GM18861 (cell line): ENCODE measurements at regions not wholly inside any gene's neighbourhood (a gene's known extent, or its start where the extent isn't known, plus 50 kb on each side); places are given as distances from the start of the nearest gene placed in this dataset.

ENCODE experiments used
- ATAC-seq: cut with Tn5 transposase; IDR thresholded peaks from one replicate; pipeline ENCODE4 v1.9.1; 2021; ENCODE audit not compliant: unreplicated experiment

DNA sequence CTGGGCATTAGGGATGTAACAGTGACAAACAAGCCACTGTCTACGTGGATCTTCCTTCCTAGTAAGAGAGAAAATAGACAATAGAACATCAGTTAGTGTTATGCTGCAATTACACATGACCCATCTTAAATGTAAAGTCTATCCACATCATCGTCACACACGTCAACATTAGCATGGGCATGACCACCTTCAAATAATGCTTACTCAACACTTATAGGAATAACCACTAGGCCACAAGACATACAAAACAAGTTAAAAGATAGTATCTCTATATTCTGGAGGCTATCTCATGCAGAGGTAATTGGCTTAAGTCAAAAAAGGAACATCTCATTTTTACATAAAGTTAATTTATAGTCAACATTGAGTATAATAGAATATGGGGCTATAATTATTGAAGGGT, 156.5 kb downstream of the MOXD1 start:
- no peak for ATAC-seq

DNA sequence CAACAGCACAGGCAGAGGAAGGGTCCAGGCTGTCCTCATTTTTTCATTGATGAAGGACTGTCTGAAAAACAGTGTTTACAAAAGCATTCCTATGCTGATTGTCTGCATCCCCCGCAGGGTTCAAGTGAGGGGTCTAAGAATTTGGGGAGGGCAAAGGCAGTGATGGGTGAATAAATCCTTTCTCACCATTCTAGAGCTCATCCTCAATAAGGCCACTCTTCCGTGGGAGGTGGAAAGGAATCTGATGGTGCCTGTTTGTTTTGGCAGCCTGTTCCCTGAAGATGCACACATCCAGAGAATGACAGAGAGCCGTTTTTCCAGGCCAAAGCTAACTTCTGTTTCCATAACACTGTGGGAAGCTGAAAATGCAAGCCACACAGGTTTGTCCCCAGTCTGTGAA, 164.5 kb downstream of the MOXD1 start:
- ATAC-seq, result no peak

DNA sequence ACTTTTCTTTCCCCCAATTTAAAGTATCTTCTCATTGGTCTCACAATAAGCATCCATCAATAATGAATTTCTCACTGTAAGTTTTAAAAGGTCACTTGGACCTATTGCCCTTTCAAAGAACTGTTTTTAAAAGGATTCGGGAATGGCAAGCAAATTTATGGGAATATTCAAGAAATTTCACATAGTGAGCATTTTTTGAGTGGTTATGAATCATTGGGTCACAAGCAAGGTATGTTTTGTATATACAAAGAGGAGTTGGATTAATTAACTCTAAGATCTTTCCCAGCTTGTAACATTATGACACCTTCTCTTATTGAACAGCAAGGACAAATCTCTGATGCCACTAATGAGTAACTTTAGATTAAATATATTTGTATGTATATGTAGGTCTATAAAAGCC, 165.0 kb downstream of the MOXD1 start:
- no peak for ATAC-seq

DNA sequence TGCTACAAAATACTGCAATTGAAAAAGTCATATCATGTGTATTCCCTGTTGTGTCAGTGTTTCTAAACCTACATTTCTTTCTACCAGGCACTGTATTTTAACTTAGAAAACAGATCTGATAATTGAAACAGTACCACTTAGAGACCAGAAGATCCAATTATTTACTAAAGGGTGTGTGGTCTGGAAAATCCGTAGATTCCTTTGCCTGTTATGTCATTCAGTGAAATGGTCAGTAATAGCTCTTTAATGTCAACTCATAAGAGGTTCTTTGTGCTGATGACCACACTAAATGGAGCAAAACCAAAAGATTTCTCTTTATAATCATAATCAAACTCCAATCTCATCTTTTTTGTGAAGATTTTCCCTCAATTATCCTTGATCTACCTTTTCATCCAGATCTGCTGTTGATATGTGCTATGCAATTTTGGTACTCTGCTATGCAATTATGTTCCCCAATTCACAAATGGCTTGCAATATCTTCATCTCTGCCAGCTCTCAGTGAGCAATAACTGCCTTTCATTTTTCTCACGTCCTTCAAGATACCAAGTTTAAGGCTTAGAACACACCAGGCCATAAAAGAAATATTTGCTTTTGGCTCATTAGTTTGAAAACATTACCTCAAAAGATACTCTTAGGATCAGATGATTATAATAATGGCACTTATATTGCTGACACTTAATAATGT, 165.5 kb downstream of the MOXD1 start:
- no peak for ATAC-seq

DNA sequence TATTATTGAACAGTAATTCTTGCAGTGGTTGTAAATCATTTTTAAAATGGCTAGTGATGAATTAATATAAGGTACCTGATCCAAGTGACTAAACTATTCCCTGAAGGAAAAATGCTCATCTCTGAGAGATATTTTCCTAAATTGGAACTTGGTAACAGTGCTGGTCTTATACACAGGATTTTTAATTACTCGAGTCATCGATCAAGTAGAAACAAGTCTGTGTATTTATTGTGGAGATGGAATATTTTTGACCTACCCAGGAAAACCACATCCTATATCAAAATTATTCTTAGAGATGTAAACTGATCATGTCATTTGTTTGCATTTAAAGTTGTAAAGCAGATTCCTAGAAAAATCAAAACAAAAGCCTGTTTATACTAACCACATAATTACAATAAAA, 166.9 kb downstream of the MOXD1 start:
- ATAC-seq, result no peak

DNA sequence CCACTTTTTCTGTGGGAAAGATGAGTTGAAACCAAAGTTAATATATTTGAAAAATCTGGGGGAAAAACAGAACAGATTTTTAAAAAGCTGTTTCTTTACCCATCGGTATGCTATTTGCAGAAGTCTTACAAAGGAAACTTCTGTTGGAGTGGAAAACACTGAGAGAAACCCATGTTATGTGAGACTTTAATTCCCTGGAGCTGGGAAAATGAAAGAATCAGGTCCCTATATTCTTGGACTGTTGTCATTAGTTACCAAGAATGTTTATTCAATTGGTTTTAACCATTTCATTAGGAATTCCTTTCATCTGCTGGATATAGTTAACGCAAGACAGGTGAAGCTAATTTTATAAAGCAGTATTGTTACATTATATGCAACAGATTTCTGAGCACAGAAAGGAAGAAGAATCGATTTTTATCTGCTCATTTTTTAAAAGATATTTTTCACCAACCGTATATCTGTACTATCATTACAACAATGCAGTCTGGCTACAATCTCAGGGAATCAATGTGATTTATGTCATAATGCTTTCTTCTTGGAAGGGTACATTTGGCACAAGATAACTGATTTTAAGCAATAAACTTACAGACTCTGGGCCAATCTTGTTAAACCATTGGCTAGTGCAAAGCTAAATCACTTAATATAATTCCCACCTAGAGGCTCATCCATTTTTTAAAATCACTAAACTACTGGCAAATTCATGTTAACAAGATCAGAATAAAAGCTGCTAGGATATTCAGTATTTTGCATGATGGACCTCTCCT, 170.0 kb downstream of the MOXD1 start:
- no peak for ATAC-seq

DNA sequence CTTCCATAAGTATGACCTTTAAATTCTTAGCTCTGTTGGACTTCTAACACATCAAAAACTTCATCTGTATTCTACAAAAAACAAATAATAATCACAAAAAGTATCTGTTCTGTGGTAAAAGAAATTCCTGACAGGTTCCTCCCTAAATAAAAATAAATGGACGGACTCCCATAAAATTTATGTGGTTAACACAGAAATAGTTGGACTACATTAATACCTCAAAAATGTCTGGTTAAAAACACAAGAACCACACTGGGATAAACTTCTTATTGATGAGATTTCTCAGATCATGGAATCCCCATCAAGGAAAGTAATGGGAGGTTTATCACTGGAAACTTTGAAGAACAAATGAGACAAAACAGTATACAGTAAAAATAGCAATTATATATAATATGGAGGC, 172.4 kb downstream of the MOXD1 start:
- no peak for ATAC-seq

DNA sequence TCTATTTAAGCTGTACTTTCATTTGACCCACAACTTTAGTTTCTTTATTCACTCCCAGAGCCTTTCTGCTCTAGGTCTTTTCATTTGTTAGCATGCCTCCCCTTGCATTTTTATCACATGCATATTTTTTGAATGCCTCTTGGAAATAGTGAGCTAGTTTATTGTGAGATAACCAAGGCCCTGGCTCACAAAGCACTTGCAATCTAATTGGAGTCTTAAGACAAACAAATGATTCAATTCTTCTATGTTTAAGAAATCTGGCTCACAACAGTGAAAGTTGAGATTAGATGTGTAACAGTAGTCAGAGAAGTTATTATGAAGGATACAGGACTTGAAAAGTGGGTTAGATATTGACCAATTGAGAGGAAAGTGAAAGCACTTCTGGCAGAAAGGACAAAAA, 173.4 kb downstream of the MOXD1 start:
- ATAC-seq, result no peak

DNA sequence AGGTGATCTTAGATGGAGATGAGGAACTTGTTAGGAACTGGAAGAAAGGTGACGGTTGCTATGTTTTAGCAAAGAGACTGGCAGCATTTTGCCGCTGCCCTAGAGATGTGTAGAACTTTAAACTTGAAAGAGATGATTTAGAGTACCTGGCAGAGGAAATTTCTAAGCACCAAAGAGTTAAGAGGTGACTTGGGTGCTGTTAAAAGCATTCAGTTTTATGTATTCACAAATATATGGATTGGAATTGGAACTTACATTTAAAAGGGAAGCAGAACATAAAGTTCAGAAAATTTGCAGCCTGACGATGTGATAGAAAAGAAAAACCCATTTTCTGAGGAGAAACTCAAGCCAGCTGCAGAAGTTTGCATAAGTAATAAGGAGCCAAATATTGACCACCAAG, 176.3 kb downstream of the MOXD1 start:
- ATAC-seq, result no peak

DNA sequence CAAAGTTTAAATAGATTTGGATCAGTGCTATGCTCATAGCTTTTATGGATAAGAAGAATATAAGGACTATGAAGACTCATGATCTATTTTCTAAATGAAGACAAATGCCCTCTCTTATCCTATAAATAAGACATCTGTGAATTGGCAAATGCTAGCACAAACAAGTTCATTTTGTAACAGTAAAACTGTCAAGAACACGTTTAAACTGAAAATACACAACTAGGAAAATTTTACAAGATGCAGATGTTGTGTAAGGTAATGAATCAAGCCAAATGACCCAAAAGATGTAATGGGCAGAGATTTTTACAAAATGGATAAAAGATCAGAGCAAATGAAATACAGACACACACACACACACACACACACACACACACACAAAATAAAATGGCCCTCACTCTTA, 180.5 kb downstream of the MOXD1 start:
- no peak for ATAC-seq

DNA sequence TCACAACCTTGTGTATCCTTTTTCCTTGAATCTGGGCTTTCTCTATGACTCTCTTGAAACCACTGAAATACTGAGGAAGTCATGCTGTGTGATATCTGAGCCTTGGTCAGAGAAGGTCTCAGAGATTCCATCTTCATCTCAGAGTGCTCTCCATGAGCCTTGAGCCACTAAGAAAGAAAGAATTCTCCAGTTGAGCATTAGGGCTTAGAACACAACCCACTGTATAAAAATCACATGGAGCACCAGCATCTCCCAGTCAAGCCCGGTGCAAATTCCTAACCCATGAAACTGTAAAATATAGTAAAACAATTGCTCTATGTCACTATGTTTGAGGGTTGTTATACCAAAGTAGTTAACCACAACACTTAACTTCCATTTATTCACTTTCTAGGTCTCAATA, 181.4 kb downstream of the MOXD1 start:
- no peak for ATAC-seq

DNA sequence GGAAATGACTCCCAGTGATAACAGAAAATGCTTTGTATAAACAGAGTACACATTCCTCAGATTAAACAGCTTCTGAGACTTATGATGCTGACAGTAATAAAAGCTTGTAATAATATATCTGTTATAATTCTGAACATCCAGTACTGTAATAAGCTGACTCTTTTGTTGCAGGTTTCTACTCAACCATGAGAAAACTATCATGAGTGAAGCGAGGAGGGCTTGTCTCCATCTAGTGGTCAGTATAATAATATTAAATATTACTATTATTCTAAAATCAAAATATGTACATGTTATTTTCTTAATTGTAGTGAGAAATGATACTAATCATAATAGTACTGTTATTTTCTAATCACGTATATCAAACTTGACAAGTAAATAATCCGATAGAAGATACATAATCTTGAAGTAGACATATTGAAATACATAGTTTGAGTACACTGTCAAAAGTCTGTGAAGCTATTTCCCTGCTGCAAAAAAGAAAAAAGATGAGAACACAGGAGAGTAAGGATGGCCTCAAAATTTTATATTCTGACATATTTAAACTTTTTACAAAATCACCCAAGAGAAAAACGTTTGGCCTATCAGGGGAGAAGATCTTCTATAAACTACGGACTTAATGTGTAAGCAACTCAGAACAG, 183.1 kb downstream of the MOXD1 start:
- ATAC-seq, result no peak

DNA sequence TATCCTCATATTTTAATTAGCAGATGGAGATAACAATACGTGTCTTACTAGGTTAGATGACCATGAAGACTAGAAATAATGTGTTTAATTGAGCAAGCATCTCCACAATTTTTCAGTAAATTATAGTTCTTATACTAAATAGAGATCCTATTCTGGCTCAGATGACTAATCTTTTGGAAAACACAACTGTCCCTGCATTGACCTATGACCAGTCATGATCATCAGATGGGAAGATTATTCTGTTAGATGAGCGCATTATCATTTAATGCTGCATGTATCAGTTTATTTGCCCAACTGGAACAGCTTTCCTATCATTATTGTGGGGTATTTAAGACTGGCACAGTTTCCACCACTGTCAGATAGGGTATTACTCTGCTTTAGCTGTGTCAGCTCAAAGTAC, 185.5 kb downstream of the MOXD1 start:
- ATAC-seq, result no peak

DNA sequence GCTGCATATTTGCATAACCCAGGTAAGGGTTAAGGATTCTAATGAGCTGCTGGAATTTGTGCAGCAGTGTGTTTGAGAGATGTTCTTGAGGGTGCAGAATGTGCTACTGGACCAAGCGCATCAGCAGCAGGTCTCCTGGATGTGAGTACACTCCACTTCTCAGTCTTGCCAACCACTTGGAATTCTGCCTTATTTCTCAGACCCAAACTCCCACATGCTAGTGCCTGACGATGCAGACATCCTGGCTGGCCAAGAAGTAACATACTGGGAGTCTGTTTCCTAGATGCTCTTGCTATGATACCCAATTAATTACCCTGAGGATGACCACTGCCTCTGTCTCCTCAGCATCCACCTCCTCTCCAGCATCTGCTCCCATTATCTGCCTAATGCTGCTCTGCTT, 186.6 kb downstream of the MOXD1 start:
- ATAC-seq, result no peak

DNA sequence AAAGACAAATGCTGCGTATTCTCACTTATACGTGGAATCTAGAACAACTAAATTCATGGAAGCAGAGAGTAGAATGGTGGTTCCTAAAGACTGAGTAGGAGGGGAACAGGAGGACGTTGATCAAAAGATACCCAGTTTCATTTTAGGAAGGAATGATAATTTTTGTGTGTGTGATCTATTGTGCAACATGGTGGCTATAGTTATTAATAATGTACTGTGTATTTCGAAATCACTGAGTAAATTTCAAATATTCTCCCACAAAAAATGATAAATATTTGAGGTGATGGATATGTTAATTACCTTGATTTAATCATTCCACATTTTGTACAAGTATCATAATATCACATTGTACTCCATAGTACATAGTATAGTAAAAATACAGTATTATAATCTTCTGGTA, 187.5 kb downstream of the MOXD1 start:
- no peak for ATAC-seq

DNA sequence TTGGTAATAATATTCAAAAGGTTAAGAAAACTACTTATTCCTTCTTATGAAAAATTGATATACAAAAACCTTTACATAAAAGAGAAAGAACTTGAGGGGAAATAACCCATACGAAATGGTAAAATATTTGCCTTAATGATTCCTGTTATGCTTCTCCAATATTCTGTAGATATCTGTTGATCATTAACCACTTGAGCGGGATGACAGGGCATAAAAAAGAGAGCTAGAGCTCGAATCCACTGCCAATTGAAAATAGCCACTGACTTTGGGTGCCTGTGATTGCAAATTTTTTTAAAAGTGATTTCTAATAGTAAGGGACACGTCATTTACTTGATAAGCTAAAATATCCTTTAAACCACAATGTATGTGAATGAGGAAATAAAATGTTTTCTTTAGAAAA, 188.1 kb downstream of the MOXD1 start:
- ATAC-seq, result no peak

DNA sequence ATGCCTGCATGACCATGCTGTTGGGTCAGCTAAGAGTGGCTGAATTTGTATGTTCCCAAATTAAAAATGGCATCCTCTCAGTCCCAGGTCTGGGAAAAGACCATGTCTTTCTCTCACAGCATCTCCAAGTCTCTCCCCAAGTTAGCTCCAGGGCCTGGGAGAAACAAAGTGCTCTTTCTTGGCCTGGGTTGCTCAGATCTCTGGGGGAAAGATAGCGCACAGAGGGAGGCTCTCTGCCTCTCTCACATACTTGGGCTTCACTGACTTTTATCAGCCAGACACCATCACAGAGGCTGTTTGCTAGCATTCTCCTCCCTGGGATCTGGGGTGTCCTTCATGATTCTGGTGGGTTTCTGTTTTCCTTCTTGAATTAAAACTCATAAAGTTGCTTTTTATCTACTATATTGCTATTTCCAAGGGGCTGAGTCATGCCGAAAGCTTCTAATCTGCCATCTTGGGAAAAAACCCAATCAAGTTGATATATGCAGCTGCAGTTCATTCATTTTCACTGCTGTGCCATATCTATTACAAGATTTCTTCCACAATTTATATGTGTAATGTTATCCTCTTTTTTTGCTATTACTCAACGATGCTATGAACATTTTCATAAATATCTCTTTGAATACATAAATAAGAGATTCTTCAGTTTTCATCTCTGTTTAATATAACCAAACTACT, 190.2 kb downstream of the MOXD1 start:
- no peak for ATAC-seq

DNA sequence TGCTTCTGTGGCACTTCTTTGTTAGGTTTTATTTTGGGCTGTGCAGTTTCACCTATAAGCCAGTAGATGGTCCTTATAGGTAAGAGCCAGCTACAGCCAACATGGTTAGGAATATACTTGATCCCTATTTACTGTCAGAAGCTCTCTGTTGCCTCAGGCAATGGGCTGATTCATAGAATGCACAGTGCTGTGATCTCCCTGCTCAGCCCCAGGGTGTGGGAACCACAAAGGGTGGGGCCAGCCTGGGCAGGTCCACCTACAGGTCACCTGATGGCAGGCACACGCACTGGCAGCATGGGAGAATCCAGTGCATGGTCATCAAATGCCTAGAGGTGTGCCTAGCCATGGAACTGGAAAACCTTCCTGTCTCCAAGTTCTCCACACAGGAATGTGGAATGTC, 191.9 kb downstream of the MOXD1 start:
- ATAC-seq, result no peak

DNA sequence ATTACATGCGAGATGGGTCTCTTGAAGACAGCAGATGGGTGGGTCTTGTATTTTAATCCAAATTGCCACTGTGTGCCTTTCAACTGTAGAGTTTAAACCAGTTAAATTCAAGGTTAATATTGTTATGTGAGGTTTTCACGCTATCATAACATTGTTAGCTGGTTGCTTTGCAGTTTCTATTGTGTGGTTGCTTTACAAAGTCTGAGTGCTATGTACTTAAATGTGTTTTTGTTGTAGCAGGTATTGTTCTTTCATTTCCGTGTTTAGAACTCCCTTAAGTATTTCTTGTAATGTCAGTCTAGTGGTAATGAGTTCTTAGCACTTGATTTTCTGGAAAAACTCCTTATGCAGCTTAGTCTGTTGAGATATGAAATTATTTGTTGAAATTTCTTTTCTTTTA, 193.3 kb downstream of the MOXD1 start:
- ATAC-seq, result no peak

DNA sequence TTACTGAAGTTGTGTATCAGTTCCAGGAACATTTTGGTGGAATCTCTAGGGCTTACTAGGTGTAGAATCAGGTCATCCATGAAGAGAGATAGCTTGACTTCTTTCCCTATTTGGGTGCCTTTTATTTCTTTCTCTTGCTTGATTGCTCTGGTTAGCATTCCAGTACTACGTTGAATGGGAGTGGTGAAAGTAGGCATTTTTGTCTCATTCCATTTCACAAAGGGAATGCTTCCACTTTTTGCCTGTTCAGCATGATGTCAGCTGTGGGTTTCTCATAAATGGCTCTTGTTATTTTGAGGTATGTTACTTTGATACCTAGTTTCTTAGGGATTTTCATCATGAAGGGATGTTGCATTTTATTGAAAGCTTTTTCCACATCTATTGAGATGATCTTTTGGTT, 195.3 kb downstream of the MOXD1 start:
- ATAC-seq, result no peak

DNA sequence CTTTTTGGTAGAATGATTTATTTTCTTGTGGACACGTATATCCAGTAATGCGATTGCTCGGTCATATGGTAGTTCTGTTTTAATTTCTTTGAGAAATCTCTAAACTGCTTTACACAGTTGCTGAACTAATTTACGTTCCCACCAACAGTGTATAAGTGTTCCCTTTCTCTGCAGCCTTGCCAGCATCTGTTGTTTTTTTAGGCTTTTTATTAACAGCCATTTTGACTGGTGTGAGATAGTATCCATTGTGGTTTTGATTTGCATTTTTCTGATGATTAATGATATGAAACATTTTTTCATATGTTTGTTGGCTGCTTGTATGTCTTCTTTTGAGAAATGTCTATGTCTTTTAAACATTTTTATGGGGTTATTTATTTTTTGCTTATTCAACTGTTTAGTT, 196.7 kb downstream of the MOXD1 start:
- ATAC-seq, result no peak

DNA sequence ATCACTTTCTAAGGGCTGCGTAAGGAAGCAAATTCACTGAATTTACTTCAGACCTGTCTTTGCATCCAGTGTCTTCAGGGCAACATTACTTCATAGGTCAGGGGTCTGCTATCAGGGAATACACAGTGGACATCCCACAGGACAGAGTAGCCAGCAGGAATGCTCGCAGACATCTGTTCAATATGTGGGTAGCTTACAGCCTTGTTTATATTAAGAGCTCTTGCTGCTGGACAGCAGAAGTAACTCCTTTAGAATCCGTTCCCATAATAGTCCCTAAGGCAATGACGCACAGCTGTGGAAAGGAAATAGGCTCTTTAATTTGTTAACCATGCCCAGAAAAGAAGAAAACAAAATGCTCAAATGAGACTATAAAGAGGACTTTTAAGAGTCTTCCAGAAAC, 198.7 kb downstream of the MOXD1 start:
- ATAC-seq, result no peak
